Endothelial cell of umbilical vein (primary cell): ENCODE measurements at regions not wholly inside any gene's neighbourhood (a gene's known extent, or its start where the extent isn't known, plus 50 kb on each side); places are given as distances from the start of the nearest gene placed in this dataset.

Source experiments
- BruUV-seq: library from RNA; stranded (reverse); fragments of 400-500 nt; replicated peaks from 2 replicates; lab custom pipeline; 2021; lab: Mats Ljungman, UMichigan
- CTCF ChIA-PET: fragments of 300-600, 350-600 bp; sonication (Branson Sonifier 250); formaldehyde crosslinking; loops from one replicate; lab custom pipeline; 2021; ENCODE audit warnings: antibody characterized with exemption, inconsistent platforms; lab: Charles Lee
- POLR2A ChIA-PET: fragments of 300-600, 350-600 bp; sonication (Branson Sonifier 250); formaldehyde crosslinking; loops from one replicate; lab custom pipeline; 2021; ENCODE audit warnings: antibody characterized with exemption, inconsistent platforms; lab: Charles Lee
- DNase-seq: peaks from one replicate; pipeline ENCODE4 v3.0.0-alpha.2; 2011; ENCODE audit warnings: low read depth, low spot score
- FAIRE-seq: peaks from 2 replicates; lab custom pipeline; 2011; peaks lifted over from hg19 to GRCh38; lab: Jason Lieb, UNC
- H2AFZ ChIP-seq: 2 replicates; pipeline ENCODE4 v1.6.0; 2012; ENCODE audit warnings: low read depth, low read length, control low read depth, inconsistent platforms
- H3K27ac ChIP-seq: 2 replicates; pipeline ENCODE4 v1.5.1; 2011; ENCODE audit warnings: low read depth, mild to moderate bottlenecking, control low read depth, low read length, moderate library complexity; ENCODE audit not compliant: insufficient read depth
- H3K27me3 ChIP-seq, 2 experiments: 2 replicates each; pipeline versions ENCODE4 v1.6.0 to v1.6.1; 2011; ENCODE audit warnings: low read length in 2 of 2, mixed read lengths in 1 of 2; ENCODE audit not compliant: control insufficient read depth in 2 of 2, insufficient read depth in 2 of 2
- H3K36me3 ChIP-seq, 2 experiments: 2 replicates in 1 of 2; 3 replicates in 1 of 2; pipeline ENCODE4 v1.5.1; 2011; ENCODE audit warnings: low read length in 2 of 2, mild to moderate bottlenecking in 1 of 2, moderate library complexity in 1 of 2; ENCODE audit not compliant: control insufficient read depth in 2 of 2, insufficient read depth in 2 of 2; ENCODE audit errors: extremely low read depth in 1 of 2
- H3K4me1 ChIP-seq: 3 replicates; pipeline ENCODE4 v1.5.1; 2011; ENCODE audit warnings: mild to moderate bottlenecking, low read length; ENCODE audit not compliant: control insufficient read depth, insufficient read depth; ENCODE audit errors: extremely low read depth
- H3K4me2 ChIP-seq: 2 replicates; pipeline ENCODE4 v1.6.1; 2011; ENCODE audit warnings: low read length, control low read depth, mixed read lengths; ENCODE audit not compliant: insufficient read depth
- H3K4me3 ChIP-seq, 3 experiments: fragments of 200-600 bp in 1 of 3; sonication (generic), shearing (Covaris generic) in 1 of 3; replicated peaks in 1 of 3; 2 replicates each; pipeline ENCODE4 v1.5.1; 2011 to 2016; ENCODE audit warnings: control low read depth in 3 of 3, low read length in 3 of 3, mild to moderate bottlenecking in 2 of 3, inconsistent platforms in 1 of 3, low read depth in 1 of 3, moderate library complexity in 1 of 3; ENCODE audit not compliant: insufficient read depth in 1 of 3
- H3K79me2 ChIP-seq: 2 replicates; pipeline ENCODE4 v1.6.0; 2012; ENCODE audit warnings: low read length, inconsistent platforms; ENCODE audit not compliant: control insufficient read depth, insufficient read depth
- H3K9ac ChIP-seq: replicated peaks from 2 replicates; pipeline ENCODE3; 2011; ENCODE audit warnings: low read length, control low read depth; ENCODE audit not compliant: insufficient read depth; ENCODE audit errors: extremely low read depth
- H3K9me1 ChIP-seq: replicated peaks from 3 replicates; pipeline ENCODE4 v1.6.0; 2011; ENCODE audit warnings: mild to moderate bottlenecking, low read length; ENCODE audit not compliant: control insufficient read depth, insufficient read depth; ENCODE audit errors: extremely low read depth
- H3K9me3 ChIP-seq: replicated peaks from 2 replicates; pipeline ENCODE4 v1.5.1; 2012; ENCODE audit warnings: low read length, inconsistent platforms; ENCODE audit not compliant: control insufficient read depth, insufficient read depth
- H4K20me1 ChIP-seq: replicated peaks from 2 replicates; pipeline ENCODE3; 2011; ENCODE audit warnings: mild to moderate bottlenecking, low read length; ENCODE audit not compliant: control insufficient read depth, insufficient read depth; ENCODE audit errors: extremely low read depth
- EZH2 ChIP-seq: IDR thresholded peaks from 2 replicates; pipeline ENCODE4 v1.6.1; 2012; ENCODE audit warnings: borderline replicate concordance, low read depth, mild to moderate bottlenecking, moderate library complexity, low read length, inconsistent platforms; ENCODE audit not compliant: severe bottlenecking
- FOS ChIP-seq: IDR thresholded peaks from 2 replicates; pipeline ENCODE4 v1.6.1; 2011; ENCODE audit warnings: mild to moderate bottlenecking, low read length, moderate library complexity, borderline replicate concordance; ENCODE audit not compliant: insufficient read depth
- GATA2 ChIP-seq: IDR thresholded peaks from 2 replicates; pipeline ENCODE4 v1.7.0; 2011; ENCODE audit warnings: low read depth, mild to moderate bottlenecking, moderate library complexity, mixed read lengths, low read length; ENCODE audit not compliant: insufficient read length, insufficient read depth
- JUN ChIP-seq: IDR thresholded peaks from 2 replicates; pipeline ENCODE4 v1.6.1; 2011; ENCODE audit warnings: borderline replicate concordance, low read depth; ENCODE audit not compliant: insufficient read length, insufficient read depth
- MYC ChIP-seq: IDR thresholded peaks from one replicate; pipeline ENCODE4 v1.6.1; 2011; ENCODE audit warnings: mild to moderate bottlenecking, low read depth, low read length
- POLR2A ChIP-seq: IDR thresholded peaks from 2 replicates; pipeline ENCODE4 v1.6.1; 2012; ENCODE audit warnings: low read depth, mild to moderate bottlenecking, control low read depth, low read length
- POLR2AphosphoS5 ChIP-seq: IDR thresholded peaks from 2 replicates; pipeline ENCODE4 v1.6.1; 2012; ENCODE audit warnings: low read depth, mild to moderate bottlenecking, control low read depth, low read length, moderate library complexity; ENCODE audit not compliant: insufficient read depth
- dilution Hi-C: fragments of 300-500 bp; cut with MboI; formaldehyde crosslinking; loops from one replicate; pipeline ENCODE4 v1.15.0; 2019; ENCODE audit warnings: low sequenced_read_pairs; ENCODE audit not compliant: extremely low pct_ligation_motif_present
- intact Hi-C: fragments of 100-400 bp; cut with micrococcal nuclease; formaldehyde crosslinking; loops from one replicate; pipeline ENCODE4 v1.10.0; 2022
- TF ChIP-seq, protein P1 (sequence below): IDR thresholded peaks from 2 replicates; pipeline ENCODE4 v1.6.1; 2011; ENCODE audit not compliant: insufficient read depth, insufficient read length
- TF ChIP-seq, protein P2 (sequence below), 2 donors: IDR thresholded peaks; 1 replicate in 1 of 2; 2 replicates in 1 of 2; pipeline ENCODE4 v1.5.1; 2011; ENCODE audit warnings: low read length in 2 of 2, mild to moderate bottlenecking in 2 of 2, moderate library complexity in 2 of 2, control low read depth in 1 of 2, inconsistent platforms in 1 of 2, low read depth in 1 of 2; ENCODE audit not compliant: insufficient read depth in 1 of 2; ENCODE audit errors: extremely low read depth in 1 of 2

DNA sequence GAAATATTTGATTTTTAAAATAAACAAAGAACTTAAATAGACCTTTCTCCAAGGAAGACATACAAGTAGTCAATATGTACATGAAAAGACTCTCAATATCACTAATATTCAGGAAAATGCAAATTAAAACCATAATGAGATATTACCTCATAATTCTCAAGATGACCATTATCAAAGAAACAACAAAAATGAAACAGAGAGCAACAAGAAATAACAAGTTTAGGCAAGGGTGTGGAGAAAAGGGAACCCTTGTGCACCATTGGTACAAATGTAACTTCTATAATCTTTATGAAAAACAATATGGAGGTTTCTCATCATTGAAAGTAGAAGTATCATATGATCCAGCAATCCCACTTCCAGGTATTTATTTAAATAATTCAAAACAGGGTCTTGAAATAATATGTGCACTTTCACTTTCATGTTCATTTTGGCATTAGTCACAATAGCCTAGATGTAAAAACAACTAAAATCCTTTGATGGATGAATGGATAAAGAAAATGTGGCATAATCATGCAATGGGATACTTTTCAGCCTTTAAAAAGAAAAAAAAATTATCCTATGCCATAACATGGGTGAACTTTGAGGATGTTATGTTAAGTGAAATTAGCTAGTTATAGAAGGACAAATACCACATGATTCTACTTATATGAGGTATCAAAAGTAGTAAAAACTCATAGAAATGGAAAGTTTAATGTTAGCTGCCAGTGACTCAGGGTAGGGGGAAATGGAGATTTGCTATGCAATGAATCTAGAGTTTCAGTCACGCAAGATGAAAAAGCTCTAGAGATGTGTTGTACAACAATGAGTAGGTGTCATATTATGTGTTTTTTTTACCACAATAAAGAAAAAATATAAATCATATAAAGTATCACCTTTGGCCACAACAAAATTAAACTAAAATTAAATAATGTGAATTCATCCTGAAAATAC lies 114.5 kb upstream of the LYPLAL1 start:
- DNase-seq (peak; percentile 3), FAIRE-seq (no peak)
- POLR2A ChIA-PET: no interaction called here

More for the DNA sequence above, 114.5 kb upstream of the LYPLAL1 start:
- CTCF ChIA-PET: interaction anchor here (1.3 kb wide), 1 partner anchor 8 kb away, joined by 5 read pairs; no protein-coding TSS in a partner anchor
- Histone ChIP-seq H3K9me3 (no peaks in the 10 kb centered on the region), H2AFZ (no peak overlapping the region), H3K27ac (no peak overlapping the region), H3K27me3 (no peaks in the 10 kb centered on the region), H3K36me3 (no peaks in the 10 kb centered on the region), H3K9ac (no peak overlapping the region), H3K4me2 (no peak overlapping the region), H4K20me1 (no peaks in the 10 kb centered on the region), H3K4me3 (no peak overlapping the region), H3K4me1 (no peaks in the 10 kb centered on the region), H3K9me1 (no peaks in the 10 kb centered on the region), H3K79me2 (no peaks in the 10 kb centered on the region)
- intact Hi-C loops (no loop called here), dilution Hi-C loops (no loop called here)
- BruUV-seq: no TSS peak
- no peak for TF ChIP-seq FOS
- TF ChIP-seq POLR2A: no peak
- TF ChIP-seq, protein P1, sequence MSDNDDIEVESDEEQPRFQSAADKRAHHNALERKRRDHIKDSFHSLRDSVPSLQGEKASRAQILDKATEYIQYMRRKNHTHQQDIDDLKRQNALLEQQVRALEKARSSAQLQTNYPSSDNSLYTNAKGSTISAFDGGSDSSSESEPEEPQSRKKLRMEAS: no peak
- no peak for TF ChIP-seq JUN
- TF ChIP-seq, protein P2, sequence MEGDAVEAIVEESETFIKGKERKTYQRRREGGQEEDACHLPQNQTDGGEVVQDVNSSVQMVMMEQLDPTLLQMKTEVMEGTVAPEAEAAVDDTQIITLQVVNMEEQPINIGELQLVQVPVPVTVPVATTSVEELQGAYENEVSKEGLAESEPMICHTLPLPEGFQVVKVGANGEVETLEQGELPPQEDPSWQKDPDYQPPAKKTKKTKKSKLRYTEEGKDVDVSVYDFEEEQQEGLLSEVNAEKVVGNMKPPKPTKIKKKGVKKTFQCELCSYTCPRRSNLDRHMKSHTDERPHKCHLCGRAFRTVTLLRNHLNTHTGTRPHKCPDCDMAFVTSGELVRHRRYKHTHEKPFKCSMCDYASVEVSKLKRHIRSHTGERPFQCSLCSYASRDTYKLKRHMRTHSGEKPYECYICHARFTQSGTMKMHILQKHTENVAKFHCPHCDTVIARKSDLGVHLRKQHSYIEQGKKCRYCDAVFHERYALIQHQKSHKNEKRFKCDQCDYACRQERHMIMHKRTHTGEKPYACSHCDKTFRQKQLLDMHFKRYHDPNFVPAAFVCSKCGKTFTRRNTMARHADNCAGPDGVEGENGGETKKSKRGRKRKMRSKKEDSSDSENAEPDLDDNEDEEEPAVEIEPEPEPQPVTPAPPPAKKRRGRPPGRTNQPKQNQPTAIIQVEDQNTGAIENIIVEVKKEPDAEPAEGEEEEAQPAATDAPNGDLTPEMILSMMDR (IDR thresholded peaks at IDR 0.05; ENCODE audit: extremely low read depth in 1 of 2, insufficient read depth in 1 of 2, low read depth in 1 of 2, low read length in 2 of 2): no peak
- no peak for TF ChIP-seq POLR2AphosphoS5
- no peak for TF ChIP-seq GATA2
- TF ChIP-seq MYC: no peak
- TF ChIP-seq EZH2: no peak
